22Rv1 (cell line): ENCODE measurements at regions not wholly inside any gene's neighbourhood (a gene's known extent, or its start where the extent isn't known, plus 50 kb on each side); places are given as distances from the start of the nearest gene placed in this dataset.

Source experiments
- CTCF ChIP-seq: fragments of 450-650 bp; IDR thresholded peaks from 2 replicates; pipeline ENCODE4 v1.5.1; 2017; ENCODE audit warnings: mild to moderate bottlenecking
- ZFX ChIP-seq: fragments of 450-650 bp; IDR thresholded peaks from 2 replicates; pipeline ENCODE4 v1.6.1; 2017; ENCODE audit warnings: antibody characterized with exemption, borderline replicate concordance

GRCh38 chr20:48348022-48348421 lies 479.8 kb downstream of the PREX1 start:
- TF ChIP-seq CTCF: no peak
- TF ChIP-seq ZFX: no peak
